ENCODE measurements at regions not wholly inside any gene's neighbourhood (a gene's known extent, or its start where the extent isn't known, plus 50 kb on each side); places are given as distances from the start of the nearest gene placed in this dataset.
"Not testable (repeated sequence)": the region's sequence is repeated elsewhere in the genome, so short reads cannot be mapped to it uniquely, and the experiment has no call there.

- no peak for DNase-seq
- H3K36me3 ChIP-seq = no peaks in the 10 kb centered on the region
Measured at GRCh38 chr4:147103403-147103946, 157.8 kb upstream of the TTC29 start.

GRCh38 chr4:147104768-147105167 lies 159.1 kb upstream of the TTC29 start:
- peak in 1 of 2 experiments; percentile 19 for DNase-seq
- Histone ChIP-seq H3K27ac (no peak overlapping the region), H3K4me1 (no peaks in the 10 kb centered on the region), H3K36me3 (no peaks in the 10 kb centered on the region), H3K9me3 (replicated peaks) (no peaks in the 10 kb centered on the region), H3K4me3 (no peak overlapping the region), H3K27me3 (no peaks in the 10 kb centered on the region)

More at GRCh38 chr4:147103403-147103946, 157.8 kb upstream of the TTC29 start:
- Histone ChIP-seq H3K9me3 (replicated peaks) (no peaks in the 10 kb centered on the region), H3K27me3 (no peaks in the 10 kb centered on the region), H3K4me1 (no peaks in the 10 kb centered on the region), H3K4me3 (no peak overlapping the region), H3K27ac (no peak overlapping the region)

- no peaks in the 10 kb centered on the region for H3K27me3 ChIP-seq
- no peak overlapping the region for H3K27ac ChIP-seq
- no peaks in the 10 kb centered on the region for H3K36me3 ChIP-seq
- DNase-seq = no peak
- H3K4me3 ChIP-seq = no peak overlapping the region
- no peaks in the 10 kb centered on the region for H3K4me1 ChIP-seq
- H3K9me3 ChIP-seq (replicated peaks) = no peaks in the 10 kb centered on the region
Measured at GRCh38 chr4:147108409-147108808, 162.7 kb upstream of the TTC29 start.

GRCh38 chr4:147109800-147110199 lies 164.1 kb upstream of the TTC29 start:
- no peaks in the 10 kb centered on the region for H3K36me3 ChIP-seq
- DNase-seq = no peak
- no peak overlapping the region for H3K27ac ChIP-seq

GRCh38 chr4:147110473-147111367 lies 165.1 kb upstream of the TTC29 start:
- Histone ChIP-seq H3K36me3 (no peaks in the 10 kb centered on the region), H3K9me3 (replicated peaks) (no peaks in the 10 kb centered on the region), H3K4me1 (no peaks in the 10 kb centered on the region), H3K27me3 (no peaks in the 10 kb centered on the region), H3K4me3 (no peak overlapping the region), H3K27ac (no peak overlapping the region)
- no peak for DNase-seq

More at GRCh38 chr4:147109800-147110199, 164.1 kb upstream of the TTC29 start:
- H3K9me3 ChIP-seq (replicated peaks) = no peaks in the 10 kb centered on the region
- H3K27me3 ChIP-seq = no peaks in the 10 kb centered on the region
- H3K4me1 ChIP-seq = no peaks in the 10 kb centered on the region
- H3K4me3 ChIP-seq = no peak overlapping the region

- H3K9me3 ChIP-seq (replicated peaks); H3K27me3 ChIP-seq; DNase-seq; H3K4me1 ChIP-seq; H3K4me3 ChIP-seq; H3K36me3 ChIP-seq; H3K27ac ChIP-seq: not testable (repeated sequence)
Measured at GRCh38 chr4:147112196-147112595, 166.5 kb upstream of the TTC29 start.

GRCh38 chr4:147117431-147117830 lies 171.8 kb upstream of the TTC29 start:
- Histone ChIP-seq H3K27me3 (no peaks in the 10 kb centered on the region), H3K4me3 (no peak overlapping the region), H3K9me3 (replicated peaks) (no peaks in the 10 kb centered on the region), H3K36me3 (no peaks in the 10 kb centered on the region), H3K4me1 (no peaks in the 10 kb centered on the region), H3K27ac (no peak overlapping the region)
- DNase-seq = no peak

- H3K9me3 ChIP-seq (replicated peaks) = no peaks in the 10 kb centered on the region
- no peaks in the 10 kb centered on the region for H3K27me3 ChIP-seq
- H3K36me3 ChIP-seq = no peaks in the 10 kb centered on the region
- no peak overlapping the region for H3K4me3 ChIP-seq
- no peak overlapping the region for H3K27ac ChIP-seq
- no peak for DNase-seq
- H3K4me1 ChIP-seq = no peaks in the 10 kb centered on the region
Measured at GRCh38 chr4:147118528-147118927, 172.9 kb upstream of the TTC29 start.

GRCh38 chr4:147122685-147123084 lies 177.0 kb upstream of the TTC29 start:
- Histone ChIP-seq H3K36me3 (no peaks in the 10 kb centered on the region), H3K4me3 (no peak overlapping the region), H3K27me3 (no peaks in the 10 kb centered on the region), H3K4me1 (no peaks in the 10 kb centered on the region), H3K27ac (no peak overlapping the region), H3K9me3 (replicated peaks) (no peaks in the 10 kb centered on the region)
- DNase-seq = no peak

GRCh38 chr4:147123146-147123545 lies 177.5 kb upstream of the TTC29 start:
- no peak overlapping the region for H3K27ac ChIP-seq
- no peak for DNase-seq
- no peaks in the 10 kb centered on the region for H3K27me3 ChIP-seq
- H3K36me3 ChIP-seq = no peaks in the 10 kb centered on the region
- no peak overlapping the region for H3K4me3 ChIP-seq
- H3K4me1 ChIP-seq = no peaks in the 10 kb centered on the region
- H3K9me3 ChIP-seq (replicated peaks) = no peaks in the 10 kb centered on the region

GRCh38 chr4:147128787-147129186 lies 183.1 kb upstream of the TTC29 start:
- no peaks in the 10 kb centered on the region for H3K9me3 ChIP-seq (replicated peaks)
- H3K27me3 ChIP-seq = no peaks in the 10 kb centered on the region
- no peaks in the 10 kb centered on the region for H3K36me3 ChIP-seq
- DNase-seq = no peak
- no peak overlapping the region for H3K4me3 ChIP-seq
- no peaks in the 10 kb centered on the region for H3K4me1 ChIP-seq
- no peak overlapping the region for H3K27ac ChIP-seq

GRCh38 chr4:147129687-147130086 lies 184.0 kb upstream of the TTC29 start:
- no peak for DNase-seq
- Histone ChIP-seq H3K27ac (no peak overlapping the region), H3K9me3 (replicated peaks) (no peaks in the 10 kb centered on the region), H3K4me1 (no peaks in the 10 kb centered on the region), H3K36me3 (no peaks in the 10 kb centered on the region), H3K4me3 (no peak overlapping the region), H3K27me3 (no peaks in the 10 kb centered on the region)

GRCh38 chr4:147134536-147135210 lies 189.0 kb upstream of the TTC29 start:
- Histone ChIP-seq H3K9me3 (replicated peaks) (no peaks in the 10 kb centered on the region), H3K36me3 (no peaks in the 10 kb centered on the region), H3K4me3 (no peak overlapping the region), H3K4me1 (peaks cover 7% of the 10 kb centered on the region), H3K27ac (no peak overlapping the region), H3K27me3 (no peaks in the 10 kb centered on the region)
- no peak for DNase-seq

- peak in 1 of 2 experiments; percentile 17 for DNase-seq
- H3K4me3 ChIP-seq = no peak overlapping the region
- peaks cover 7% of the 10 kb centered on the region for H3K4me1 ChIP-seq
- H3K36me3 ChIP-seq = no peaks in the 10 kb centered on the region
- H3K27ac ChIP-seq = no peak overlapping the region
- H3K27me3 ChIP-seq = no peaks in the 10 kb centered on the region
- H3K9me3 ChIP-seq (replicated peaks) = no peaks in the 10 kb centered on the region
Measured at GRCh38 chr4:147136310-147136709, 190.6 kb upstream of the TTC29 start.

GRCh38 chr4:147136751-147137150 lies 191.1 kb upstream of the TTC29 start:
- Histone ChIP-seq H3K4me1 (peaks cover 7% of the 10 kb centered on the region), H3K4me3 (no peak overlapping the region), H3K27ac (no peak overlapping the region), H3K27me3 (no peaks in the 10 kb centered on the region), H3K36me3 (no peaks in the 10 kb centered on the region), H3K9me3 (replicated peaks) (no peaks in the 10 kb centered on the region)
- no peak for DNase-seq

Measured in SJCRH30 (cell line).